ENCODE measurements at regions not wholly inside any gene's neighbourhood (a gene's known extent, or its start where the extent isn't known, plus 50 kb on each side); places are given as distances from the start of the nearest gene placed in this dataset.
"Not testable (repeated sequence)": the region's sequence is repeated elsewhere in the genome, so short reads cannot be mapped to it uniquely, and the experiment has no call there.

DNA sequence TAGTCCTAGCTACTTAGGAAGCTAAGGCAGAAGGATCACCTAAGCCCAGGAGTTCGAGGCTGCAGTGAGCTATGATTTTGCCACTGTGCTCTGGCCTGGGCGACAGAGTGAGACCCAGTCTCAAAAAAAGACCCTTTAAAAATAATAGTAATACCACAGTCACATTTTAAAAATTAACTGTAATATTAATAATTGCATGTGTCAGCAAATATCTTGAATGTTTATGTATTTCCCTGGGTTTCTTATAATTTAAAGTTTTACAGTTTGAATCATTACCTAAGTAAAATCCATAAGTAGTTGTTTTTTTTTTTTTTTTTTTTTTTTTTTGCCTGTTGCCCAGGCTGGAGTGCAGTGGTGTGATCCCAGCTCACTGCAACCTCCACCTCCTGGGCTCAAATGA is 69.2 kb downstream of the LYZL2 start:
- peaks cover 0 to 6% of the 10 kb centered on the region in 2 donors for H3K27me3 Mint-ChIP-seq
- DNase-seq (ENCODE audit: low spot score) (no peak), ATAC-seq (no peak)
- H3K36me3 Mint-ChIP-seq: peaks cover 4% of the 10 kb centered on the region
- H3K9me3 Mint-ChIP-seq: no peaks in the 10 kb centered on the region
- no peak overlapping the region for H3K27ac Mint-ChIP-seq
- H3K4me1 Mint-ChIP-seq (ENCODE audit: low read depth in 2 of 2): peaks cover 0 to 5% of the 10 kb centered on the region in 2 donors
- H3K4me3 Mint-ChIP-seq: no peak overlapping the region

DNA sequence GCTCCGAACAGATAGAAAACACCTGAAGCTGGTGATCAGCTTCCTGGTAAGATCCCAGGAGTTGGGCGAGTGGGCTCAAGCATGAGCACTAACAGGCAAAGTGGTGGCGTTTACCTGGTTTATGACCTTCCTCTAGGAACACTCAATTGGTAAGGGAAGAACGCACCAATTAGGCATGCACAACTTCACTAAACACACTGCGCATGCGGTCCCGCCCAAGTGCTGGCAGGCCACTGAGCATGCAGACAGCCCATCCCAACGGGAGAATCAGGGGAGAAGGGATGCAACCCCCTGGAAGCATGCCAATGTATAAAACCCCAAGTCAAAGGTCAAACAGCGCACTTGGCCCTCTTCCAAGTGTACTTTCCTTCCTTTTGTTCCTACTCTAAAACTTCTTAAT is 70.4 kb downstream of the LYZL2 start:
- H3K9me3 Mint-ChIP-seq: no peaks in the 10 kb centered on the region
- H3K4me1 Mint-ChIP-seq (ENCODE audit: low read depth in 2 of 2): peaks cover 3 to 5% of the 10 kb centered on the region in 2 donors
- no peak overlapping the region for H3K4me3 Mint-ChIP-seq
- DNase-seq (ENCODE audit: low spot score) (no peak), ATAC-seq (no peak)
- no peak overlapping the region for H3K27ac Mint-ChIP-seq
- peaks cover 0 to 6% of the 10 kb centered on the region in 2 donors for H3K27me3 Mint-ChIP-seq
- H3K36me3 Mint-ChIP-seq: peaks cover 4% of the 10 kb centered on the region

DNA sequence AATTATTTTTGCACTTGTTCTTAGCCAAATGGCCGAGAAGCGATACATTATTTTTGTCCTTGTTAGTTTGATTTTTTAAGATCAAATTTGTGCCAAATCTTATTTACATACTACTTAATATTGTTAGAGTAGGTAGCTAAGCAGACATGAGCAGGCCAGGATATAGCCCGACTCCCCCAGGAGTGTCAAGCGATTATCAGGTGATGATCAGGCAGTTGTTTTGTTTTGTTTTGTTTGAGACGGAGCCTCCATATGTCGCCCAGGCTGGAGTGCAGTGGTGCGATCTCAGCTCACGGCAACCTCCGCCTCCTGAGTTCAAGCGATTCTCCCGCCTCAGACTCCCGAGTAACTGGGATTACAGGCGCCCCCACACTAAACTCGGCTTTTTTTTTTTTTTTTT is 71.1 kb downstream of the LYZL2 start:
- no peak overlapping the region for H3K4me3 Mint-ChIP-seq
- peaks cover 0 to 6% of the 10 kb centered on the region in 2 donors for H3K27me3 Mint-ChIP-seq
- DNase-seq (ENCODE audit: low spot score) (no peak), ATAC-seq (no peak)
- no peak overlapping the region for H3K27ac Mint-ChIP-seq
- peaks cover 4% of the 10 kb centered on the region for H3K36me3 Mint-ChIP-seq
- H3K9me3 Mint-ChIP-seq: no peaks in the 10 kb centered on the region
- H3K4me1 Mint-ChIP-seq (ENCODE audit: low read depth in 2 of 2): peaks cover 5 to 10% of the 10 kb centered on the region in 2 donors

DNA sequence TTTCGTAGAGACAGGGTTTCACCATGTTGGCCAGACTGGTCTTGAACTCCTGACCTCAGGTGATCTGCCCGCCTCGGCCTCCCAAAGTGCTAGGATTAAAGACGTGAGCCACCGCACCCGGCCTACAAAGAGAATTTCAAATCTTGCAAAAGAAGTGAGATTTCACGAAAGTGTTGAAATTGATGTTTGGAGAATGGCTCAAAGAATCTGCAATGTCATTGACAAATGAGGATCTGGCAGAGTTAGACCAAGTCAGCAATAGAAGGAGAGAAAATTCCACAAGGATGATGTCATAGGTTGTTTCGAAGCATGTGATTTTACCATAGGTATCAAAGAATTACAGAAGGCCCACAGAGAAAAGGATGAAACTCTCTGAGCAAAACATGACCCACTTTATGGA is 71.7 kb downstream of the LYZL2 start:
- ATAC-seq (no peak), DNase-seq (ENCODE audit: low spot score) (no peak)
- no peak overlapping the region for H3K4me3 Mint-ChIP-seq
- no peak overlapping the region for H3K27ac Mint-ChIP-seq
- peaks cover 4% of the 10 kb centered on the region for H3K36me3 Mint-ChIP-seq
- peaks cover 2 to 10% of the 10 kb centered on the region in 2 donors for H3K4me1 Mint-ChIP-seq (ENCODE audit: low read depth in 2 of 2)
- H3K9me3 Mint-ChIP-seq: no peaks in the 10 kb centered on the region
- H3K27me3 Mint-ChIP-seq: peaks cover 0 to 4% of the 10 kb centered on the region in 2 donors

DNA sequence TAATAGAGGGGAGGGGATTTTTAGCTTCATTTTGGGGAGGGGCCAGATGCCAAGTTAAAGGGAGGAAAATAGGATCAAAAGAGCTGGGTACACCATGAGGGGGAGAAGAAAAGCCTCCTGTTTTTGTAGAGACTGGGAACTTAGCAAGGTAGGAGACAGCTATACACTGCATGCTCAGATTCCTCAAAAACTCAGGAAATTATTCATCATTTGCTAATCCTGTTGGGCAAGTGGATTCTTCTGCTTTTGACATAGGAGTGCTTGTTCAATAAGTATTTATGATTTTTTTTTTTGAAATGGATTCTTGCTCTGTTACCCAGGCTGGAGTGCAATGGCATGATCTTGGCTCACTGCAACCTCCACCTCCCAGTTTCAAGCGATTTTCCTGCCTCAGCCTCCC is 73.4 kb downstream of the LYZL2 start:
- Mint-ChIP-seq H3K27me3 (peaks cover 0 to 3% of the 10 kb centered on the region in 2 donors), H3K4me3 (no peak overlapping the region), H3K4me1 (ENCODE audit: low read depth in 2 of 2) (peaks cover 0 to 10% of the 10 kb centered on the region in 2 donors), H3K36me3 (peaks cover 4% of the 10 kb centered on the region), H3K27ac (no peak overlapping the region), H3K9me3 (no peaks in the 10 kb centered on the region)
- ATAC-seq (no peak), DNase-seq (ENCODE audit: low spot score) (no peak)

DNA sequence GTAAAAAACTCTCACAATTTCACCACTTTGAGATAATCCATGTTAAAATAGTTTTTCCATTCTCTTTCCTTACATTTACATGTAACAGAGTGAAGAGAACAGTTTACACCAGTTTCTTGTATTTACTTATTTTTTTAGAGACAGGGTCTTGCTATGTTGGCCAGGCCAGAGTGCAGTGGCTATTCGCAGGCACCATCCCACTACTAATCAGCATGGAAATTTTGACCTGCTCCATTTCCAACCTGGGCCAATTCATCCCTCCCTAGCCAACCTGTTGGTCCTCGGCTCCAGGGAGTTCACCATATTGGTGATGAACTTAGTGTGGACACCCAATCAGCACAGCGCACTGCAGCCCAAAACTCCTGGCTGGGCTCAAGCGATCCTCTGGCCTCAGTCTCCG is 74.1 kb downstream of the LYZL2 start:
- Mint-ChIP-seq H3K4me3 (no peak overlapping the region), H3K36me3 (no peaks in the 10 kb centered on the region), H3K9me3 (no peaks in the 10 kb centered on the region), H3K27me3 (no peaks in the 10 kb centered on the region), H3K27ac (no peak overlapping the region), H3K4me1 (ENCODE audit: low read depth in 2 of 2) (peaks cover 5 to 14% of the 10 kb centered on the region in 2 donors)
- DNase-seq (ENCODE audit: low spot score) (no peak), ATAC-seq (no peak)

DNA sequence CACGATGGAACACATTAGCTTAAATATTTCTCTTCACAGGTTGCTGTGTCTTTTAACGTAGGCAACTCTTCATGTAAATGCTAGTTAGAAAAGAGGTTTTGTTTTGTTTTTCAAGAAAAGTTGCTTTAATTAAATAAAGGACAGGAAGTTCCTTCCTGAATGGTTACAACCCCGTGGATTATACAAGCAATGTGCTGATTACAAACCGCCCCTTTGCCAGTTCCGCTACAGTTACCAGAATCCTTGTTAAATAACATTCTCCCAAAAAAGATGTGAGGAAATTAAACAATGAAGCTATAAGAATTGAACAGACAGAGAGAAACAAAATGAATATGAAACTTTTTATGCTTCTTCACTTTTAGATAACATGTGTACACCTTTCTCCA is 75.1 kb downstream of the LYZL2 start:
- ATAC-seq: no peak
- no peak for DNase-seq (ENCODE audit: low spot score)
- Mint-ChIP-seq H3K27me3 (no peaks in the 10 kb centered on the region), H3K4me1 (ENCODE audit: low read depth in 2 of 2) (peaks cover 5 to 14% of the 10 kb centered on the region in 2 donors), H3K4me3 (no peak overlapping the region), H3K9me3 (no peaks in the 10 kb centered on the region), H3K27ac (no peak overlapping the region), H3K36me3 (no peaks in the 10 kb centered on the region)

DNA sequence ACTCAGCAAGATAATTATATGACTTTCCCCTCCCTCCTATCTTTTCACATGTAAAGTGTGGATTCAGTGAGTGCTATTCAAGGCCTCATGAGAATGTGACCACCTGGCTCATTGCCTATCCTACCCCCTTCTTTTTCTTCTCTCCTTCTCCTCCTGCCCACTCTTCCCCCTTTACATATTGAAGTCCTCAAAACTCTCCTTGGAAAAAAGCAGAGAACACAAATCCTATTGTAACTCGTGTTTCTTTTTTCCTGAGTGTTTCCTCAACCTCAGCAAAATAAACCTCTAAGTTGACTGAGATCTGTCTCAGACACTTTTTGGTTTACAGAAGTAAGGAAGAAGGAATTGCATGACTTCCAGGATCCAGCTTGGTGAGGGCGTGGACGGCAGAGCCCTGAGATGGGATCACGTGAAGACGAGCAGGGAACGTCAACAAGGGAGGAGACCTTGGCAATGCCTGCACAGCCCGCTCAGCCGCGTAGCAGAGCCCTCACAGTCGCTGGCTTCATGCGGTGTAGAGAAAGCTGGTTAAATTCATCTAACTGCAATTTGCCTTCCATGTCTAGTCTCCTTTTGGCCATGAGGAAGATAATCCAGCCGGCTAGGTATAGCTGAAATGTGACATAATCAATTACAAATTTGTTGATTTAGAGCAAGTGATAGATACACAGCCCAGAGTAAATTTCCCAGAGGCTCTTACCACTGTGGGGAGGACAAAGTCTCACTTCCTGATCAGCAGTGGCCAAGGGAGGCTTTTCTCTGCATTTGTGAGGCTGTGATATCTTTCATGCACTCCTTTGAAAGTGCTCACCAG is 75.7 kb downstream of the LYZL2 start:
- Mint-ChIP-seq H3K9me3 (no peaks in the 10 kb centered on the region), H3K4me3 (no peak overlapping the region), H3K27ac (no peak overlapping the region), H3K4me1 (ENCODE audit: low read depth in 2 of 2) (peaks cover 5 to 14% of the 10 kb centered on the region in 2 donors), H3K36me3 (no peaks in the 10 kb centered on the region), H3K27me3 (no peaks in the 10 kb centered on the region)
- DNase-seq (ENCODE audit: low spot score) (no peak), ATAC-seq (no peak)

DNA sequence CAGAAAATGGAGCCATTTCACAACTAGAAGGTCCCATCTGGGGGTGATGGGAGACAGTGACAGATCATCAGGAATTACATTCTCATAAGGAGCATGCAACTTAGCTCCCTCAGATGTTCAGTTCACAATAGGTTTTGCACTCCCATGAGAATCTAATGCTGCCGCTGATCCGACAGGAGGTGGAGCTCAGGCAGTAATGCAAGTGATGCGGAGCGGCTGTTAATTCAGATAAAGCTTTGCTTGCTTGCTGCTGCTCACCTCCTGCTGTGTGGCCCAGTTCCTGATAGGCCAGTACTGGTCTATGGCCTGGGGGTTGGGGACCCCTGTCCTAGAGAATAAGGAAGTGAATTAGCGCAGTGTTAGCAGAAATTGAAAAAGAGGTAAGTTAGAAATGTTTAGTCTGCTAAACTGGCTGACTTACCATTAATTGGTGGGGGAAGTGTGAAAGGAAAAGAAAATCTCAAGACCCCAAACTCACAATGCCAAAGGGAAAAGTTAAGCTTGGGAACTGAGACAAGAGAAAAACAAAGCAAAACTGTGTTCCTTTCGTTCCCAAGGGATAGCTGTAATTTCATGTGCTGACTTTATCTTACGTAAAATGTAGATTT is 76.4 kb downstream of the LYZL2 start:
- Mint-ChIP-seq H3K27me3 (no peaks in the 10 kb centered on the region), H3K27ac (no peak overlapping the region), H3K36me3 (no peaks in the 10 kb centered on the region), H3K9me3 (no peaks in the 10 kb centered on the region), H3K4me1 (ENCODE audit: low read depth in 2 of 2) (peaks cover 5 to 14% of the 10 kb centered on the region in 2 donors), H3K4me3 (no peak overlapping the region)
- ATAC-seq (no peak), DNase-seq (ENCODE audit: low spot score) (no peak)

DNA sequence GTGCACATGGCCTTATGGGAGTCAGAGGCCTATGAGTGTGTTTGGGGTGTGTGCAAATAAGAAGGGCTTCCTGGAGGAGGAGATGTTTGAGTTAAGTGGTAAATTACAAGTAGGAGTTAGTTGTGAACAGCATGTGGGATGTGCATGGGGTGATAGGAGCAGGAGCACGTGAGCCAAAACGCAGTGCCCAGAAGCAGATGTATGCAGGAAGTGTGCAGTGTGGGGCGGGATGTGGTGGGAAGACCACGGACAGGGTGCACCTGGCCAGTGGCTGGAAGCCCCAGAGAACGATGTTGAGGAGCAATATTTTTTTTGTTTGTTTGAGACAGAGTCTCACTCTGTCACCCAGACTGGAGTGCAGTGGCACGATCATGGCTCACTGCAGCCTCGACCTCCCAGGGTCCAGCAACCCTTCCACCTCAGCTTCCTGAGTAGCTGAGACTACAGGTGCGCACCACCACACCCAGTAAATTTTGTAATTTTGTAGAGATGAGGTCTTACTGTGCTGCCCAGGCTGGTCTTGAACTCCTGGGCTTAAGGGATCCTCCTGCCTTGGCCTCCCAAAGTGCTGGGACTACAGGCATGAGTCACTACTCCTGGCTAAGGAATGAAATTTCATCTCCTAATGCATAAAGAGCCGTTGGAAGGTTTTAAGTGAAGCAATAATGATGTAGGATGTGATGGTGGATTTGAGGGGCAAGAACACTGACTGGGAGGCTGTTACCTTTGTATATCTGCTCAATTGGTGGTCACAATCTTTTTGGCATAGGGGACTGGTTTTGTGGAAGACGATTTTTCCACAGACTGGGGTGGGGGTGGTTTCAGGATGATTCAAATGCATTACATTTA is 78.4 kb downstream of the LYZL2 start:
- DNase-seq (ENCODE audit: low spot score) (no peak), ATAC-seq (no peak)
- no peaks in the 10 kb centered on the region for H3K36me3 Mint-ChIP-seq
- H3K9me3 Mint-ChIP-seq: no peaks in the 10 kb centered on the region
- H3K4me1 Mint-ChIP-seq (ENCODE audit: low read depth in 2 of 2): peaks cover 11 to 14% of the 10 kb centered on the region in 2 donors
- no peak overlapping the region for H3K4me3 Mint-ChIP-seq
- no peaks in the 10 kb centered on the region for H3K27me3 Mint-ChIP-seq
- no peak overlapping the region for H3K27ac Mint-ChIP-seq

DNA sequence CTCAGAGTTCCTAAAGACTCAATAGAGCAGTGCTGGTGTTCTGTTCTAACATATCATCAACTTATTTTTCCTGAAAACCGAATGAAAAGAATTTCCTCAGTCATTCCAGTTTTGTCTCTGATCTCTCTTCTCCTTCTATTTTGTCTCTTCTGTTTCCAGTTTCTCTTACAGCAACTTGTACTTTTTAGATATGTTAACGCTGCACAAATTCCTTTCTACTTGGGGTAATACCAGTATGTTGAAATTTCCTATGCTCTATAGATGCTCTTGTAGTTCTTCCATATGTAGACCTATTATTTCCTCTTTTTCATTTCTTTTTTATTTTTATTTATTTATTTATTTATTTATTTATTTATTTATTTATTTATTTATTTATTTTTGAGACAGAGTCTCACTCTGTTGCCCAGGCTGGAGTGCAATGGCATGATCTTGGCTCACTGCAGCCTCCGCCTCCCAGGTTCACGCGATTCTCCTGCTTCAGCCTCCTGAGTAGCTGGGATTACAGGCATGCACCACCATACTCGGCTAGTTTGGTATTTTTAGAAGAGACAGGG is 80.3 kb downstream of the LYZL2 start:
- not testable (repeated sequence) for H3K27ac Mint-ChIP-seq; DNase-seq (ENCODE audit: low spot score); H3K9me3 Mint-ChIP-seq; H3K36me3 Mint-ChIP-seq; H3K4me3 Mint-ChIP-seq; H3K27me3 Mint-ChIP-seq; ATAC-seq
- peaks cover 11% of the 10 kb centered on the region in 2 donors for H3K4me1 Mint-ChIP-seq (ENCODE audit: low read depth in 2 of 2)

DNA sequence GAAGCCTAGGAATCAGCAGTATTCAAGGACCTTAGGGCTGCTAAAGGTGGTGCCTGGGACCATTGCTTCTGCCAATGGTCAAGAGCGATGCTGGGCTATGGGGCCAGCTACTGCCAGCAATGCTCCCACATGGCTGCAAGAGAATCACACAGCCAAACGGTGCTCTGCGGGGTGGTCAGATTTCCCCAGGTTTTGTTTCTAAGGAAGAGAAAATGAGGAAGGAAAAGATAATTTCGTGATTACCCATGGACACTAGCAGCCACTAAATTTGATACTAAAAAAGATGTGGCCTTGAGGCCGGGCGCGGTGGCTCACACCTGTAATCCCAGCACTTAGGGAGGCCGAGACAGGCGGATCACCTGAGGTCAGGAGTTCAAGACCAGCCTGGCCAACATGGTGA is 83.0 kb downstream of the LYZL2 start:
- no peaks in the 10 kb centered on the region for H3K27me3 Mint-ChIP-seq
- DNase-seq (ENCODE audit: low spot score): no peak
- peaks cover 15 to 24% of the 10 kb centered on the region in 2 donors for H3K4me1 Mint-ChIP-seq (ENCODE audit: low read depth in 2 of 2)
- no peak overlapping the region for H3K4me3 Mint-ChIP-seq
- no peaks in the 10 kb centered on the region for H3K9me3 Mint-ChIP-seq
- peaks cover 6% of the 10 kb centered on the region for H3K36me3 Mint-ChIP-seq
- no peak for ATAC-seq
- H3K27ac Mint-ChIP-seq: no peak overlapping the region

DNA sequence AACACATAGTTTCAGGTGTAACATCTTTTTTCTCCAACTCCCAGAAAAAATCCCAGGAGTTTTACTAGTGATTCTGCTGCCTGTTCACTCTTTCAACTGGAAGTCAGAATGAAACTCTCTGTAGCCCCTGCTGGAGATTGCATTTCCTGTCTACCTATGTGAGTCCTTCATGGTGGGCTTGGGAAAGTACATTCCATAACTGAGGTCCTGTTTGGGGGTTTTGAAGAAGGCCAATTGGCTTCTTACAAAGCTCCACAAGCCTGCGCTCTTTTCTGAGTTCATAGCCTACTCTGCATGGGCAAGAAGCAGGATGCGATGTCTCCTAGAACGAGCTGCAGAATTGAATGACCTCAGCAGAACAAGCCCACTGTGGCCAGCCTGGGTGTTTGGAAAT is 86.7 kb downstream of the LYZL2 start:
- Mint-ChIP-seq H3K4me3 (peak overlapping the region; percentile 83), H3K27me3 (no peaks in the 10 kb centered on the region), H3K27ac (peak overlapping the region; percentile 42 to 91)

More for the DNA sequence above, 86.7 kb downstream of the LYZL2 start:
- no peaks in the 10 kb centered on the region for H3K9me3 Mint-ChIP-seq
- peak in 1 of 2 donors; percentile 36 for ATAC-seq
- H3K4me1 Mint-ChIP-seq (ENCODE audit: low read depth in 2 of 2): peaks cover 25 to 28% of the 10 kb centered on the region in 2 donors
- DNase-seq (ENCODE audit: low spot score): no peak
- peaks cover 6% of the 10 kb centered on the region for H3K36me3 Mint-ChIP-seq

Data from natural killer cell treated with Interleukin-12 subunit alpha and Interleukin-12 subunit beta and Interleukin-15 and Interleukin-18, amount 100 ng/mL, for 72 hours (primary cell).